Stimulated activated CD4-positive, alpha-beta T cell treated with anti-CD3 and anti-CD28 coated beads, TNF-alpha, amount 100 ng/mL, for 1 hour (primary cell): ENCODE measurements at regions not wholly inside any gene's neighbourhood (a gene's known extent, or its start where the extent isn't known, plus 50 kb on each side); places are given as distances from the start of the nearest gene placed in this dataset.

Source experiments
- DNase-seq, 3 donors: peaks; one replicate each; pipeline ENCODE4 v3.0.0-alpha.2; 2020; ENCODE audit warnings: low read depth in 3 of 3, low spot score in 1 of 3

DNA sequence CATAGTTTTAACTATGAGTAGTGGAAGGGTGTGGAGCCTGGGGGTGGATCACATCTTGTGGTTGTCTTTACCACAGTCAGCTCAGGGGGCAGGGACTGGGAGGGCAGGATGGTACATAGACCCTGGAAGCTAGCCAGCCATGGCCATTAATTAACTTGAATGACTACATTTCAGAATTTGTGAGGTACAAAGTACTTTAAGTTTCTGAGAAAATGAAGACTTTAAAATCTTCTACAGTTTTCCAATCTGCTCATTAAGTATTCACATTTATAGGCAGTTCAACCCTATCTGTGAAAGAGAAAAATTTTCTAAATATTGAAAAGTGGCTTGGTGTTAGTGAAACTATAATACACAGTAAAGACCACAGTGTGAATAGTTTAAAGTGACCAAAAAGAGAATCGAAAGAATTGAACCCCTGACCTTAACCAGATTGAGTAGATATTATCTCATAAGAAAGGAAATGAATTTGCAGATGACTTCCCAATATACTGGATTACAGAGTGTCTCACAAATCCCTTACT, 234.2 kb upstream of the MEF2C start:
- DNase-seq, result no peak

DNA sequence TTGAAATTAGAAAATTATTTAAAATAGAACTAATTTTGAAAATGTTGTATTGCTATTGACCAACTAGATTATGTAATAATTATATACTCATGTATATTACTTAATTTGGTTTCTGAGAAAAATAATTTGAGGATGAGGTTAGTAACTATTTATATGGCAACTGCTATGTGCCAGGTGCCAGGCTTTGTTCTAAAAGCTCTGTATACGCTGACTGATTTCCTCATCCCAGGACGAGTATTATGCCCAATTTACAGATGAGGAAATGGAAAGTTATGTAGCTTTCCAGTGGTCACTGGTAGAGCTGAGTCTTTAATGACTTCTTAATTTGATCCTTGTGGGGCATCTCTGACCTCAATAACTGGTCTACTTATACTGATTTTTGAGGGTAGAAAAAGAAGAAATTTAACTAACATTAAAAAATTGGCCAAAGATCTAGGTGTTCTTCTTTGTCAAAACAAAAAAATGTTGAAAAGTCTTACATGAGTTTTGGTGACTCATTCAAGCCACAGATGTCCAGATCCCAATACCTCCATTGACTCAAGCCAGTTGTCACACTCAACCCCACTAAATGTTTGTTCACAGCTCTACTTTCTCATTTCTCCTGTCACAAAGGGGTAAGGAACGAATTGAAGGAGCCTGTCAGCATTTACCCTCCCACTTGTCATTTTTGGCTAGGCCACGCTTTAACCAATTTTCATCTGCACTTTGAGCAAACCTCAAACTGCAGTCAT, 228.1 kb upstream of the MEF2C start:
- no peak for DNase-seq

DNA sequence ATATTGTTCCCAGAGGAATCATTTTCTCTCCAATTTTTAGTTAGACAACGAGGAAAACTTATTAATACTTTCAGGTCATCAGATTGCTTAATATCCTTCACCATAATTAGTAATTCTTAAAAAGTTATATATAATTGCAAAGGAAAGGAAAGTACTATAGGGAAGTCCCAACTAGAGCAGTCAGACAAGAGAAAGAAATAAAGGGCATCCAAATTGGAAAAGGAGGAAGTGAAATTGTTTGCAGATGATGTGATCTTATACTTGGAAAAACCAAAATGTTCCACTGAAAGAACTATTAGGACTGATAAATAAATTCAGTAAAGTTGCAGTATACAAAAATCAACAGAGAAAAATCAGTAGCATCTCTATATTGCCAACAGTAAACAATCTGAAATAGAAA, 223.5 kb upstream of the MEF2C start:
- no peak for DNase-seq

DNA sequence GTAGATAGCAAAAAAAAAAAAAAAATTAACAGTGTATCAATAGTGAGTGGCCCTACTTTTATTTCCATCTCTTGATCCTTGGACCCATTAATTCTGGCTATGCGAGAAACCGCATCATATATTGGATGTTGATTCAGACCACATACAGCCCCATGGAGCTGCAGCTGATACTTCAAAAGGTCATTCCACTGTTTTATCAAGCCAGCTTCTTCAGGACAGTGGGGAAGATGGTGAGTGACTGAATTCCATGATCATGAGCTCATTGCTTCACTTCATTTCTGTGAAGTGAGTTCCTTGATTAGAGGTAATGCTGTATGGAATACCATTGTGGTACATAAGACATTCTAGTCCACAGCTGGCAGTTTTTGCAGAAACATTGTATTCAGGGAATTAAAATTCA, 222.9 kb upstream of the MEF2C start:
- no peak for DNase-seq

DNA sequence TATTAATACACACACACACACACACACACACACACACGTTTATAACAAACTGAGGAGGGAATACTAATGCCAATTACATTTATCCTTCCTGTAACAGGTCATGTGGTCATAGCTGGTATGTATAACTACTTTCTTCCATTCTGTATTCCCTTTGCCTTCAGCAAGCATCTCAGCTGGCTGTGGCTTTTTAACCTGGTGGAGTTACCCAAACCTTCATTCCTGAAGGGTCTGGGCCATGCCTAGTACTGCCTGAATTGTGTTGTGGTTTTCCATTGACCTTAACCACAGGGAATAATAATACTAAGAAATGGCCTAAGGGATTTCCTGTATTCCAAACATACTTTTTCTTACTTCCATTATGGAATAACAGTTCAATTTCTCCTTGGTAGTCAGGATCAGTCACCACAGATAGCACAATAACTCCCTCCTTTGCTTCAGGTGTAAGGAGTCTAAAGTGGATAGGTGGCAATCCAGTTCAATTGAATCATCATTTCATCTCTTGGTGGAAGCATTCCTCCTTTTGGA, 222.2 kb upstream of the MEF2C start:
- no peak for DNase-seq

DNA sequence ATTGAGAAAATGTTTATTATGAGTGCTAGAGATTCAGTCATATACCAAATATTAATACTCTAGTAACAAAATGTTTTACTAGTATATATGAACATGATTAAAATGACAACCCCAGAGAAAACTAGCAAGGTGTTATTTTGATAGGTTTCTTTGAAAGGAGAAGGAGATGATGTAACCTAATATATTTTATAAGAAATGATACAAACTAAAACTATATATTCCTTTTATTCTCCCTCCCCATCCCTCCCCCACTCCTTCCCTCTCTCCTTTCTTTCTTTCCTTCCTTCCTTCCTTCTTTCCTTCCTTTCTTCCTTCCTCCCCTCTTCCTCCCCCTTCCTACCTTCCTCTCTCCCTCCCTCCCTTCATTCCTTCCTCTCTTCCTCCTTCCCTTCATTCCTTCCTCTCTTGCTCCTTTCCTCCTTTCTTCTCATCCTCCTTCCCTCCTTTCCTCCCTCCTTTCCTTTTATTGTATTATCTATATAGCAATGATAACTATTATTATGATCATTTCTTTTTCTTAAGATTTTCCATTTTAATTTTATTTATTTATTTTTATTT, 215.3 kb upstream of the MEF2C start:
- no peak for DNase-seq

DNA sequence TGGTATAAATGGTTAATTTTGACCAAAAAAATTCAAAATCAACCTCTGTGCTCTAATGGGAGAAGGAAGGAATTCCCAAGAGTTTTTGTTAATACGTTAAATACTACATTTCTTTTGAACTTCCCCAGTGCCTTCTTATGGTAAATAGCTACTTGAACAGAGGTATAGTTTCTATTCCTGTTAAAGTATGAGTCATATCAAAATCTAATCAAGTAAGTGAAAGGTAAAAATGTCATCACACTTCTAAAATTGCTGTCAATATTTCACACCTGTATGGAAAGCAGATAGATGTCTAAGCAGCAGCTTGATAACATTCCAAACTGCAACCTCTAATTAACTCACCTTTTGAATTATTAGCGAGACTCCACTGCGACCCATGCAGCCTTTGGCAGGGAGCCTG, 214.1 kb upstream of the MEF2C start:
- no peak for DNase-seq

DNA sequence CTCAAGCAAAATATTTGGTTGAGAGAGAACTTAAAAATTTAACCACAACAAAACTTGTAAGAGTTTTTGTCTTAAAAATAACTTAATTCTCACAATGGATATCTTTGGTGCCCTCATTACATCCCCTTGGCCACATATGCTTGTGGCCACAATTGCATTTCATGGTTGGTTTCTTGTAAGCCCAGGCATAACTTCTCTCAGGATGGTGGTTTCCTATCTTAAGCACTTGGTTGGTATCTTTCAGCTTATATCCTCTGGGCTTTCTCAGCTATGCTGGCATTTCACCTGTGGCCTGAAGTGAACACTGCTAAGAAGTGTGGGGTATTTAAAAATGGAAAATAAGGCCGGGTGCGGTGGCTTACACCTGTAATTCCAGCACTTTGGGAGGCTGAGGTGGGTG, 212.4 kb upstream of the MEF2C start:
- no peak for DNase-seq

DNA sequence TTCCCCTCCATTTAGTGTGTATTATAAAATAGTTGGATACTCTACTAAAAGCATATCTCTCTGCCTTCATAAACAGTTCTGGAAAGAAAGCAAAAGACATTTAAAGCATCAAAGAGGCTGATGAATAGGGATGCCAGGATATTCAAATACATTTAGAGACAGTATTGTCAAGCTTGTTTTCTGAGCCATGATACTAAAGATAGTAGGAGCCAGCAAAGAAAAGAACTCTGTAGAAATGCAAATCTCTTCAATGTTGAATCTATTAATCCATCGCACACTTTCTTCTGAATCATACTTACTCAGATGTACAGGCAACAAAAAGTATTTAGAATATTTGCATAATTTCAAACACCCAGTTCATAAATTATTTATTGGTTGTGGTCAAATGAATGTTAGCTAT, 207.1 kb upstream of the MEF2C start:
- no peak for DNase-seq

DNA sequence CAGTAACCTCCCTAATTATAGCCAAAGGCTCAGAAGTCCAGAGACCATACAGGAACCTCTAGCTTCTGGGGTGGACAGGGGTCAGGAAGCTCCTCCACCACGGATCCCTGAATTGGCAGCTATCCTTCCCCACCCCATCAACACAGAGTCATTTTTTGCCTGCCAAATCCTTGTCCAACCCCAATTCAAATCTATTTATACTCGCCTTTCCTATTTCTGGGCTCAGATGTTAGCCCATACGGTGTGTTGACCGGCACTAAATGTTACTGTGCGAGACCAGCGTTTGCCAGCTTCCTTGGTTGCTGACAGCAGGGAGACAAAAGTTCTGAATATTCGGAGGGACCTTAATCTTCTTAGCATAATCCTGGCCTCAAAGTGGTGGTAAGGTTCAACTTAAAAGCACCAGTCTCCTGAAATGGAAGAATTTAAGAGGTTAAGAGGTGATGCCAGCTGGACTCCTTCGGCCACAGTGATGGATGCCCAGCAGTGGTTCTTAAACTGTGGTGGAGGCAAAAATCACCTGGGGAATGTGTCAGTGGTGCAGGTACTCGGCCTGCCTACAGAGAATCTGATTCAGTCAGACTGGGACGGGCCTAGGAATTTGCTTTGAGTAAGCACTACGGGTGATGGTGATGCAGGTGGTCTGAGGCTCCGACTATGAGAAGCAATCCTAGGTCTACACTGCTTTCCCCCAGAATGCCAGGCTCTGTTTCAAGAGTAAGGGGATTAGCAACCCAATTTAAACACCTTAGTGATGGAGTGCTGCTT, 204.8 kb upstream of the MEF2C start:
- DNase-seq, result no peak

DNA sequence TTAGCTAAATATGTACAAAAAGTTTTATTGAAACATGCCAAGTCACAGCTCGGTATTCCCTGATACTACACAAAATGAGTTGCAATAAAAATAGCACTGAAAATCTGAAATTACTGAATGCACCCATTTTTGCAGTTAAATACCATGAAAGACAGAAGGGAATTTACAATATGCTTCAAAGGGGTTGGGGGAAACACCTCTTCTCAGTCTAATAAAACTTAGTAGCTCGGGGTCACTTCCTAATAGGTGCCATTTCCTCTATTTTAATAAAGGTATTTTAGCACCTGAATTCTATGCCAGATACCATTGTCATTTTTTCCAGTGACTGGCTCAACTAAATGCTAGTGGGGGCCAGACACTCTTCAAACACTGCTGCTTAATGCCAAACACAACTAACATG, 204.1 kb upstream of the MEF2C start:
- DNase-seq, result no peak

DNA sequence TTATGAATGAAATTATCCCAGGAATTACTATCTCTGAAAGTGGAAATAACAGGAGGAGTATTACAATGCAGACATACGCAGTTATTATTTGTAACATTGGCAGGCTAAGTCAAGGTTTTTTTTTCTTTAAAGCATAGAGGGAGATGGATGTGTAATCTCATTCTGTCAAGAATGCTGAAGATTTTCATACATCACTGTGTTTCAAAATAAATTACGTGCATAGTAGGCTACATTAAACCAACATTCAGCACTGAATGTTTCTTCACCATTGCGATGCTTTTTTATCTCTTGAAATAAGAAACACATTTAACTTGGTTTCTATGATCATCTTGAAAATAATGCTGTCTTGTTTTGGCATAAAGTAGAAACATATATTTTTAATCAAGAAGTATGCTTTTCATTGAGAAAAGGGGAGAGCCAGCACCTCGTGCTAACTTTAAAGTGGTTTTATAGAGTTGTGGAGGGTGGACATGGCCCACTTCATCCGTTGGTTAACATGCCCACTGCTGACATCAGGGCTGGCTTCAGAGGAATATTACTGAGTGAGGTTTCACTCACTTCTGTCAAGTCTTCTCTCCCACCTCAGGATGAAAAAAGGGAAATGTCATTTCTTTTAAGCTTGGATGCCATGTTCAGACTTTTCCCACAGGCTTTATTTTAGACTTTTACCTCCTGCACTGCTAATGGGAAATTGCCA, 203.6 kb upstream of the MEF2C start:
- no peak for DNase-seq

DNA sequence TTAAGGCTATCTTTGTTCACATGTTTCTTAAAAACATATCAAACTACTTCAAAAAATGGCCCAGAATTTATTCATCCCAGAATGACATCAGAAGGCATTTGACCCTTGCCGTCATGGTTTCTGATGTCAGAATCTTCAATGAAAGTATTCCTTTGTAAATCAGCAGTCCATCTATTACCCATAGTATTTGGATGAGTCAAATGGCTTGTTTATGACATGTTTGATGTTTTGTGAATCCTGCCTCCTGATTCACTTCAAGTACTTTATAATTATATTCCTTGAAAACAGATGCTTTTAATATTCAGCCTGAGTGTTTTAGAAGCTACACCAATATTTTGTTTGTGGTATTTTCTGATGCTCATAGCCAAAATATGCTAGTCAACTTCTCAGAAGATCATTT, 200.8 kb upstream of the MEF2C start:
- no peak for DNase-seq

DNA sequence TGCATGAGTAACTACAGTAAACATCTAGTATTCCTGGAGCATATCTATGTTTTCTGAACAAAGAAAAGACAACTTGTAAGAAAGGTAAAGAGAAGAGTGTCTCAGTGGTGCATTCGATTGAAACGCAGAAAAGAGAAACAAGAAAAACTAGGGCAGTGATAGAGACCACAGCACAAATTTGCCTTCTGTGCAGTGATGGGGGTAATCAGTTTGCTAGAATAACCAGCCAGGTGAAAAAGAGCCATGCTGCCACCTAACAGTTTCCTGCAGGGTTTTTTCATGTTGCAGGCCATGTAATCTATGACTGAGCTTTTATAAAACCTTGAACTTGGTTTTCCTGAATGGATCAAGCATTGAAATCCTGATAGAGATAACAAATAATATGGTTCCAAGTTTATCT, 198.4 kb upstream of the MEF2C start:
- DNase-seq, result no peak

DNA sequence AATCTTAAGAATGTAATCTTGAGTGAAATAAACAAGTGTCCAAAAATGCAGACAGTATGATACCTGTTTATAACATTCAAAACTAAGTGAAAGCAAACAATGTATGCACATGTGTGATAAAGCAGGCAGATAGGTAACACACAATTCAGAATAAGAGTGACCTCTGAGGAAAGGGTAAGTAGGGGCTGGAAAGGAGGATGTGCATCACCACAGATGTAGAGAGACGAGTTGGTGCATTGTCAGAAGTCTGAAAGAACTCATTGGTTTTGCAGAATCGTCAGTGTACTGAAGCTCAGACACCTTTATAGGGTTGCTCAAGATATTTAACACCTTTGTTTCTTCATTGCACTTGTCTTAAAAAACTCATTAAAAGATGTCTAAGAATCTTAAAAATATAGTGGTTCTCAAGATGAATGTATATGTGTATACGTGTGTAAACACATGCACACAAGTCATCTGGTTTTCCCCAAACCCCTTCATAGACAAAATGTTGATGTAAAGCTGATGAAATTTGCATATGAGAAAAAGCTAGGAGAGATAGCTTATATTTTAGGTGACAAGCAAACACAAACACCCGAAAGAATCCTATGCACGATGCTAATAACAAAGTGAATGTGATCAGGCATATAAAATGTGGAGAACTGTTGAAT, 197.6 kb upstream of the MEF2C start:
- no peak for DNase-seq

DNA sequence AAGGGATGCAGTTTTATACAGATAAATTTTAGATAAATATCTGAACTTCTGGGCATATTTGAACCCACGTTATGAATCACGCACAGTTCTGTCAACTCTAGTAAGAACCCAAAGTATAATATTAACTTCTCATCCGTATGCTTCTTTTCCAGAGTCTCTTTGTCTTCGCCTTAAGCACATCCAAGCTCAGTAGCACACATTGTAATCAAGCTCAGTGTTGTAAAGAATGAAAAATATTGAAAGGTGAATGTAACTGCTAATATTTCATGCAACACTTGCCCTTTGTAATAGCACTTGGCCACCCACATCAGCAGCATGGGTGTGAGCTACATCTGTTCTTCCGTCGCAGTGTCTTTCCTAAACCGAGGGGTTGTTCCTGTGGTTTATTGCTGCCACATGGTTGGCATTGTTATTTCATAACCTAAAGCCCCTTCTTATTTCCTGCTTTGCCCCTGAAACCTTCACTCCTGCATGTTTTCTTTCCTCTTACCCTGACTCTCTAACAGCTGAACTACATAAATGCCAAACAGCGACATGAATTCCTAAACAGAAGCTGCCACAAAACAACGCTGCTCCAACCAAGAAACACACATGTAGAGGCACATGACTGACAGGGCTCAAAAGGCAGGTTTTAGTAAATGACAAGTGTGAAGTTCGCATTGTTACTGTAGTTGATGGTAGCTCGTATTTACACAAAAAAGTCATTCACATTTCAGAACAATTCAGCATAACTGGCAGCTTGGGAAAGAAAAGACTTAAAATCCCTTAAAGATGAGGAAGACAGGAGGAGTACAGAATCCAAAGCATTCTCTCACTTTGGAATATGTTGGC, 190.1 kb upstream of the MEF2C start:
- no peak for DNase-seq

DNA sequence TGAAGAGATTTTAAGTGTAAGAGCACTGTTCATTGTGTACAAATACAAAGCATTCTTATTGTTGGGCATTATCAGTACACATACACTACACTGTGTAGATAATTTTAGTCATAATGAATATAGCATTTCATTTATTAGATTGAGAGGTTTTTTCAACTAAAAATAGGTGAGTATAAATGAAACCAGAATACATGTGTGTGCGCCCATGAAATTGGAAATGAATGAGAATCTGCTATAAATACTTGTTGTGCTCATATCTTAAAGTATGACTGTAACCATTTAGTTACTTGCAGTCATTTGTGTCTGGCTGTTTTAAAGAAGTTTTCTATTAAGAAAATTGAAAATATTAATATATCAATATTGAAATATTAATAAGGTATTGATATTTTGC, 189.0 kb upstream of the MEF2C start:
- DNase-seq, result no peak

DNA sequence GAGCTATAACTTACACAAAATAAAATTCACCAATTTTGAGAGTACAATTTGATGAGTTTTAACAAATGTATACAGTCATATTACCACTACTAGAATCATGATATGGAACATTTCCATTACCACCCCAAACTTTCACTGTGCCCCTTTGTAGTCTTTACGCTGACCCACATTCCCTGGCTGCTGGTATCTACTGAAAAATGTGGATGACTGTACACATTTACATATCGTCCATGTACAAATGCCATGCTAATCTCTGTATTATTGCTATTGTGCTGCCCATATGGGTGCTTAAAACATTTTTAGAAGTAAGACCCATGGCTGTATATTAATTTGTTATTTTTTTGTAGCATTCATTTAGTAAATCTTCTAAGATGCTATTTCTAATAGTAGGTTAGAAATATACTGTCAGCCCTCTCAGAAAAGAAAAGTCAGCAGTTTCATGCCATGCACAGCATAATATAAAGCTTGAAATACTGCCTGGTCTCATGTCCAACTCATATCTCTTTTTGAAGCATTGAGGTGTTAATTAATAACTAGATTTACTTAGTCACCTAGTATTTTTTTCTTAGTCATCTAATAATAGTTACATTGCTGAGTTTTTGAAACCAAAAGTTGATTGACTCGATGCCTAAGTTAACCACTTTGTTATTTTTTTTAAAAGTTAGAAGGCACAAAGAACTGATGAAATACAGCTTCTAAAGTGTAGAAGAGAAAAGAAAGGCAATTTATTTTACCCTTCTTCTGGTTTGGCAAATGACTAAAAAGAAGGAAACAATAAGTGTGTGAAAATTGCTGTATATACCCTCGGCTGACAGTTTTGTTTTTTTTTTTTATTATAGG, 188.3 kb upstream of the MEF2C start:
- DNase-seq, result no peak

DNA sequence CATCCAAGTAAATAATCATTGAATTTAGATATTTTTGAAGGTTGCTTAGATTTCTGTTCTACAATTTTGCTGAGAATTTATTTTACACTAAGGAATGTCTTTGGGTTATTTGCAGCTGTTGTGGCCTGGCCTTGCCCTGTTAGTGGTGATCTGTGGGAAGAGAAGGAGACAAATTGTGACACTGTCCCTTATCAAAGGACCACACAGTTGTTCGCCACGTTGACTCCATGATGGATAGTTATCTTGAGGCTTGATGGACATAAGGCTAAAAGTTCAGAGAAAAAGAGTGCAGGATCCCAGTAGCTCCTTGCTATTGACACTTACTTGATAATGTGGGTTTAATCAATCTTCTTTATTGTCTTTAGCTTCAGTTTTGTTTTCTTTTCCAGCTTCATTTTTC, 186.6 kb upstream of the MEF2C start:
- no peak for DNase-seq
